ENCODE measurements at regions not wholly inside any gene's neighbourhood (a gene's known extent, or its start where the extent isn't known, plus 50 kb on each side); places are given as distances from the start of the nearest gene placed in this dataset.

- Histone ChIP-seq H3K9me3 (no peaks in the 10 kb centered on the region), H3K4me3 (no peak overlapping the region), H3K36me3 (no peaks in the 10 kb centered on the region), H3K4me1 (peaks cover 6 to 30% of the 10 kb centered on the region in 2 donors), H3K27ac (peak overlapping the region; percentile 53 to 72), H3K27me3 (no peaks in the 10 kb centered on the region)
- intact Hi-C loops (cut with DNase I) = no loop called here
- TF ChIP-seq, protein P1, sequence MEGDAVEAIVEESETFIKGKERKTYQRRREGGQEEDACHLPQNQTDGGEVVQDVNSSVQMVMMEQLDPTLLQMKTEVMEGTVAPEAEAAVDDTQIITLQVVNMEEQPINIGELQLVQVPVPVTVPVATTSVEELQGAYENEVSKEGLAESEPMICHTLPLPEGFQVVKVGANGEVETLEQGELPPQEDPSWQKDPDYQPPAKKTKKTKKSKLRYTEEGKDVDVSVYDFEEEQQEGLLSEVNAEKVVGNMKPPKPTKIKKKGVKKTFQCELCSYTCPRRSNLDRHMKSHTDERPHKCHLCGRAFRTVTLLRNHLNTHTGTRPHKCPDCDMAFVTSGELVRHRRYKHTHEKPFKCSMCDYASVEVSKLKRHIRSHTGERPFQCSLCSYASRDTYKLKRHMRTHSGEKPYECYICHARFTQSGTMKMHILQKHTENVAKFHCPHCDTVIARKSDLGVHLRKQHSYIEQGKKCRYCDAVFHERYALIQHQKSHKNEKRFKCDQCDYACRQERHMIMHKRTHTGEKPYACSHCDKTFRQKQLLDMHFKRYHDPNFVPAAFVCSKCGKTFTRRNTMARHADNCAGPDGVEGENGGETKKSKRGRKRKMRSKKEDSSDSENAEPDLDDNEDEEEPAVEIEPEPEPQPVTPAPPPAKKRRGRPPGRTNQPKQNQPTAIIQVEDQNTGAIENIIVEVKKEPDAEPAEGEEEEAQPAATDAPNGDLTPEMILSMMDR (IDR thresholded peaks at IDR 0.05) = no peak
- DNase-seq (ENCODE audit: low spot score in 2 of 2) = no peak
Measured at GRCh38 chr1:8194481-8195227, 123.3 kb upstream of the SLC45A1 start.

DNA sequence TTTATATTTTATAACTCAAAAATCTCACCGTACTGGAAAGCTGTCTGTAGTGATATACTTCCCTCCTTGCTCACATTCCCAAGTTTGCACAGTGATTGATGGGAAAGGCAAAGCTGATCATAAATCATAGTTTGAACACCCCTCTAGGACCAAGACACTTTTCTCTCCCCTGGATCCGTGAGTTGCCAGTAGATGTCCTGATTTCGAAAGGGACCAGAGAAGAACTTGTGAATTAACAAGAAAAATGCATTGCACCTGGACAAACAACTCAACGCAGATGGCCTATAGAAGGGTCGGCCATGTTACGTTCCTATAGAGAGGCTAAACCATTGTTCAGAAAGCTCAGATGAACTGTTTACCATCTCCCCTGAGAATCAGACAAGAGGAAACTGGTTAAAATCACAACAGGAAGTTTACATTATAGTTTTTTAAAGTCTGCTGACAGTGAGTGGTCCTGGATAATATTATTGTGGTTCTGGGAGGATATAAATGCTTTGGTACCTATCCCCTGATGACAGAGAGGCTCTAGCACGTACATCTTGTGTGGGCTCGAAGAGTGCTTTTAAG lies 124.0 kb upstream of the SLC45A1 start:
- Histone ChIP-seq H3K36me3 (no peaks in the 10 kb centered on the region), H3K27me3 (no peaks in the 10 kb centered on the region), H3K4me1 (peaks cover 6 to 32% of the 10 kb centered on the region in 2 donors), H3K9me3 (no peaks in the 10 kb centered on the region), H3K4me3 (no peak overlapping the region), H3K27ac (peak overlapping the region; percentile 45 to 53)
- TF ChIP-seq, protein P1 (IDR thresholded peaks at IDR 0.05) = no peak
- intact Hi-C loops (cut with DNase I) = no loop called here
- DNase-seq (ENCODE audit: low spot score in 2 of 2) = no peak

DNA sequence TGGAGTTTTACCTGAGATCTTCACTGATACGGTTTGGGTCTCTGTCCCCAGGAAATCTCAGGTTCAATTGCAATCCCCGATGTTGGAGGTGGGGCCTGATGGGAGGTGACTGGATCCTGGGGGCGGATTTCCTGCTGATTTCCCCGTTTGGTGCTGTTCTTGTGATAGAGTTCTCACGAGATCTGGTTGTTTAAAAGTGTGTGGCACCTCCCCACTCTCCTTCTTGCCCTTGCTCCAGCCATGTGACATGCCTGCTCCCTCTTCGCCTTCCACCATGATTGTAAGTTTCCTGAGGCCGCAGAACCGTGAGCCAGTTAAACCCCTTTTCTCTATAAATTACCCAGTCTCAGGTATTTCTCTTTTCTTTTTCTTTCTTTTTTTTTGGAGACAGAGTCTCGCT lies 126.4 kb upstream of the SLC45A1 start:
- no peak overlapping the region for H3K27ac ChIP-seq
- H3K27me3 ChIP-seq = no peaks in the 10 kb centered on the region
- H3K4me3 ChIP-seq = no peak overlapping the region
- peaks cover 0 to 20% of the 10 kb centered on the region in 2 donors for H3K4me1 ChIP-seq
- no peak for DNase-seq (ENCODE audit: low spot score in 2 of 2)
- intact Hi-C loops (cut with DNase I) = no loop called here
- H3K9me3 ChIP-seq = no peaks in the 10 kb centered on the region
- no peaks in the 10 kb centered on the region for H3K36me3 ChIP-seq
- TF ChIP-seq, protein P1 (IDR thresholded peaks at IDR 0.05) = no peak

DNA sequence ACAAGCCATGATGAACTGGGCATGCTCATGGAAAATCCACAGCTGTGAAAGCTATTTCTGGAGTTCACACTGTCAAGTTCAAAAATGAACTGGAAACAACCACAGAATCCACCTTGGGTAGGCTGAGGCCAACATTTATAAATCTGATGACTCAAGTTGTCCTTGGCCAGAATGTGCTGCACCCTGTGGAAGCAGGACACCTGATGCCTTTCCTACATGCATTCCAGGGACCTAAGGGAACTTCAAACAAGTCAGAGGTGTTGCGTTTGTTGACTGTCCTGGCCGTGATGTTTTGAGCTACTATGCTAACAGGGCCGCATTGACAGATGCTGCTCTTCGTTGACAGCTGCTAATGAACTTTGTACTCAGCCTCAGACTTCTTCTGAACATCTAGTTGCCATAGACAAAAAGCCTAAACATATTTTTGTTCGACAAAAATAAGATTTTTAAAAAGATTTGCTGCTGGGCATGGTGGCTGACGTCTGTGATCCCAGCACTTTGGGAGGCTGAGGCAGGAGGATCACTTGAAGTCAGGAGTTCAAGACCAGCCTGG lies 127.9 kb upstream of the SLC45A1 start:
- no peak overlapping the region for H3K4me3 ChIP-seq
- H3K9me3 ChIP-seq = no peaks in the 10 kb centered on the region
- H3K27me3 ChIP-seq = no peaks in the 10 kb centered on the region
- intact Hi-C loops (cut with DNase I) = no loop called here
- peaks cover 0 to 12% of the 10 kb centered on the region in 2 donors for H3K4me1 ChIP-seq
- TF ChIP-seq, protein P1 (IDR thresholded peaks at IDR 0.05) = no peak
- no peaks in the 10 kb centered on the region for H3K36me3 ChIP-seq
- no peak for DNase-seq (ENCODE audit: low spot score in 2 of 2)
- H3K27ac ChIP-seq = peak overlapping the region; percentile 37 to 46

- H3K9me3 ChIP-seq = peaks cover 0 to 2% of the 10 kb centered on the region in 2 donors
- peaks cover 0 to 3% of the 10 kb centered on the region in 2 donors for H3K4me1 ChIP-seq
- TF ChIP-seq, protein P1 (IDR thresholded peaks at IDR 0.05) = no peak
- no peak for DNase-seq (ENCODE audit: low spot score in 2 of 2)
- H3K27ac ChIP-seq = no peak overlapping the region
- intact Hi-C loops (cut with DNase I) = no loop called here
- no peaks in the 10 kb centered on the region for H3K36me3 ChIP-seq
- no peaks in the 10 kb centered on the region for H3K27me3 ChIP-seq
- no peak overlapping the region for H3K4me3 ChIP-seq
Measured at GRCh38 chr1:8185400-8185799, 132.5 kb upstream of the SLC45A1 start.
